Psoas muscle (tissue), 7 donors: ENCODE measurements at regions not wholly inside any gene's neighbourhood (a gene's known extent, or its start where the extent isn't known, plus 50 kb on each side); places are given as distances from the start of the nearest gene placed in this dataset.

Experiments
- ATAC-seq, 4 donors: fragments of 200-7000 bp; cut with Tn5 transposase; one replicate each; pipeline ENCODE4 v1.9.1; 2020; ENCODE audit warnings: moderate library complexity in 3 of 4, mild to moderate bottlenecking in 2 of 4
- DNase-seq, 2 donors: peaks; one replicate each; pipeline ENCODE4 v3.0.0-alpha.2; 2020
- H3K27ac ChIP-seq: fragments of 200-600 bp; one replicate; pipeline ENCODE4 v1.8.0; 2022
- H3K27me3 ChIP-seq, 3 donors: fragments of 200-600 bp in 1 of 3; one replicate each; pipeline versions ENCODE4 v1.6.1 to v1.8.0; 2013 to 2022; ENCODE audit warnings: low read length in 2 of 3, mild to moderate bottlenecking in 2 of 3, moderate library complexity in 1 of 3; ENCODE audit not compliant: insufficient read depth in 3 of 3
- H3K36me3 ChIP-seq, 2 donors: fragments of 200-600 bp in 1 of 2; one replicate each; pipeline versions ENCODE4 v1.6.1 to v1.8.0; 2013 to 2022; ENCODE audit warnings: low read depth in 1 of 2, mild to moderate bottlenecking in 1 of 2, moderate library complexity in 1 of 2; ENCODE audit not compliant: insufficient read depth in 1 of 2
- H3K4me1 ChIP-seq: fragments of 200-600 bp; one replicate; pipeline ENCODE4 v1.8.0; 2022
- H3K4me3 ChIP-seq: fragments of 200-600 bp; one replicate; pipeline ENCODE4 v1.8.0; 2022; ENCODE audit warnings: mild to moderate bottlenecking
- H3K9me3 ChIP-seq: fragments of 200-600 bp; one replicate; pipeline ENCODE4 v1.8.0; 2022
- CTCF ChIP-seq: fragments of 200-600 bp; IDR thresholded peaks from one replicate; pipeline ENCODE4 v1.8.0; 2022; ENCODE audit warnings: antibody characterized with exemption
- WGBS, 3 donors: extraction: QIAGEN DNeasy Blood & Tissue Kit; methylation state at CpG; one replicate each; pipeline versions ENCODE4 v1.1.6 to v1.1.7; 2013; 5-methylcytosine and 5-hydroxymethylcytosine counted together
- intact Hi-C, 2 donors: fragments of 100-400 bp; cut with DNase I; formaldehyde crosslinking; loops; one replicate each; pipeline versions ENCODE4 v1.11.0 to v1.14.2; 2022
- donor health status: healthy with polysubstance abuse.
- donor health status: DM: no; HTN: no; CAD: no; lungs with moderate emphysema.
- donor health status: Bipolar disorder and iron deficiency.
- donor health status: healthy.
- donor health status: DM: yes; HTN: yes; CAD: no.
- donor health status: DM: no; HTN: no; CAD: no.
- donor health status: DM: yes; HTN: yes; CAD: no.

- ATAC-seq (no peak), DNase-seq (no peak)
- Histone ChIP-seq H3K36me3 (no peaks in the 10 kb centered on the region), H3K9me3 (no peaks in the 10 kb centered on the region), H3K27me3 (no peaks in the 10 kb centered on the region), H3K4me3 (no peak overlapping the region), H3K4me1 (no peaks in the 10 kb centered on the region), H3K27ac (no peak overlapping the region)
- TF ChIP-seq CTCF, result no peak
- intact Hi-C loops, result no loop called here
Observed at GRCh38 chr12:83665634-83666218, 979.0 kb downstream of the TMTC2 start.

DNA sequence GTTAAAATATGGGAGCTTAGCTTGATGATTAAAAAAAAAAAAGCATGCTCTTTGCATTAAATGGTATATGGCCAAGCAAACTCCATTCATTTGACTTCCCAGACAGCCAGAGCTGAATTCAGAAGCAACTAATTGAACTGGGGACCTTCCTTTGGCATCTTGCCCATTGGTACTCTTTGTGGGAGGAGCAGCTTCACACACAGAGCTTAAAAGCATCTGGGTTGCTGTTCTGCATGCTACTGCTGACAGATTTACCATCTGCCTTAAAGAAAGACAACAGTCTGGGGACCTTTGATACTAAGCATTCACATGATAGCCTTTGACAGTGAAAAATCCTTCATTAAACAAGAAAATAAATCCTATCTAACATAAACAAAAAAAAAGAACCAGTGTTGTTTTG is 977.9 kb downstream of the TMTC2 start:
- no peaks in the 10 kb centered on the region for H3K36me3 ChIP-seq
- no peaks in the 10 kb centered on the region for H3K4me1 ChIP-seq
- no peak overlapping the region for H3K4me3 ChIP-seq
- no peak for TF ChIP-seq CTCF
- H3K9me3 ChIP-seq, result no peaks in the 10 kb centered on the region
- no peak for ATAC-seq
- H3K27me3 ChIP-seq, result no peaks in the 10 kb centered on the region
- DNase-seq, result no peak
- intact Hi-C loops, result no loop called here
- H3K27ac ChIP-seq, result no peak overlapping the region

GRCh38 chr12:83660727-83661358 is 974.1 kb downstream of the TMTC2 start:
- no peaks in the 10 kb centered on the region for H3K4me1 ChIP-seq
- ATAC-seq (no peak), DNase-seq (no peak)
- no peak overlapping the region for H3K4me3 ChIP-seq
- H3K27ac ChIP-seq, result no peak overlapping the region
- intact Hi-C loops, result no loop called here
- H3K36me3 ChIP-seq, result no peaks in the 10 kb centered on the region
- TF ChIP-seq CTCF, result no peak
- H3K9me3 ChIP-seq, result no peaks in the 10 kb centered on the region
- no peaks in the 10 kb centered on the region for H3K27me3 ChIP-seq
- WGBS, 3 donors, result 72 to 75% (median 75%) methylated on average over 3 of the region's 3 CpGs

GRCh38 chr12:83659321-83659720 is 972.6 kb downstream of the TMTC2 start:
- Histone ChIP-seq H3K9me3 (peaks cover 3% of the 10 kb centered on the region), H3K27ac (no peak overlapping the region), H3K4me3 (no peak overlapping the region), H3K36me3 (no peaks in the 10 kb centered on the region), H3K27me3 (no peaks in the 10 kb centered on the region), H3K4me1 (no peaks in the 10 kb centered on the region)
- TF ChIP-seq CTCF, result no peak
- WGBS, 3 donors, result 66 to 77% (median 67%) methylated on average over 2 of the region's 2 CpGs
- no peak for DNase-seq
- intact Hi-C loops, result no loop called here
- ATAC-seq, result no peak

DNA sequence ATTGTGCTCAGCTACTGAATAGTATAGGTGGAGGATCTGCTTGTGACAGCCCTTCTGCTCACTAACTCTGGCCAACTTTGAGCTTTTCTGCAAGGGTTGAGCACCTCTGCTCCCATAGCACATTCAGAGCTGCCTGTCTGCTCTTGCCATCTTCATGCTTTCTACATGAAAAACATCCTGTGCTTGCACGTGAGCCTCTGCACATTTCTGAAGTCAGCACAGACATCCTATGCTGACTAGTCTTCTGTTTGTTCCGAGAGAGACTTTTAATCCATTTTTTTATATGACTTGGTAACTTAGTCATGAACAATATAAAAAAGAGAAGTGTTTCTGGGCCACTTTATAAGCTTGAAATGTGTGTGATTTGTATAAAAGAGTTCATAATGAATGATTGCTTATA is 969.3 kb downstream of the TMTC2 start:
- 63 to 74% (median 69%) methylated on average over 2 of the region's 2 CpGs for WGBS, 3 donors
- Histone ChIP-seq H3K27me3 (no peaks in the 10 kb centered on the region), H3K4me3 (no peak overlapping the region), H3K4me1 (no peaks in the 10 kb centered on the region), H3K27ac (no peak overlapping the region), H3K36me3 (no peaks in the 10 kb centered on the region), H3K9me3 (peaks cover 7% of the 10 kb centered on the region)
- DNase-seq (no peak), ATAC-seq (no peak)
- intact Hi-C loops, result no loop called here
- no peak for TF ChIP-seq CTCF
